NCI-H128 (cell line): ENCODE measurements at regions not wholly inside any gene's neighbourhood (a gene's known extent, or its start where the extent isn't known, plus 50 kb on each side); places are given as distances from the start of the nearest gene placed in this dataset.

ENCODE experiments used
- DNase-seq: peaks from one replicate; lab custom pipeline; 2025; ENCODE audit not compliant: unreplicated experiment; lab: John Stamatoyannopoulos, UW

DNA sequence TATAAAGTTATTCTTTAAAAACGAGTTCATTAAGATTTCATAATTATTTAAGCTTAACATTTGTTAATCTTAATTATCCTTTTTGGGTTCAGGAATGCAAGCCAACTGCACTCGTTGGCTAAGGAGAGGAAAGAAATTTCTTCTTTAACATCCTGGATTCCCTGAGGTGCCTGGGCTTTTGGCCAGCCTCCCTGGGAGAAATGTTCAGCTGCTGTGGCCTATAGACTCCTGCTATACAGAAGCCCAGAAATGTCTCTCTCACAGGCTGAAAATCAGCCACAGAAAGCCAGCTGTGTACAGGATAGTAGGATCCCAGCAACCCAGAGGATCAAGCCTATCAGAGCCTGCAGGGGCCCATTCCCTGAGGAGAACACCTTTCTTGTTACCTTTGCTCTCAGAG is 430.3 kb downstream of the XIRP2 start:
- no peak for DNase-seq

DNA sequence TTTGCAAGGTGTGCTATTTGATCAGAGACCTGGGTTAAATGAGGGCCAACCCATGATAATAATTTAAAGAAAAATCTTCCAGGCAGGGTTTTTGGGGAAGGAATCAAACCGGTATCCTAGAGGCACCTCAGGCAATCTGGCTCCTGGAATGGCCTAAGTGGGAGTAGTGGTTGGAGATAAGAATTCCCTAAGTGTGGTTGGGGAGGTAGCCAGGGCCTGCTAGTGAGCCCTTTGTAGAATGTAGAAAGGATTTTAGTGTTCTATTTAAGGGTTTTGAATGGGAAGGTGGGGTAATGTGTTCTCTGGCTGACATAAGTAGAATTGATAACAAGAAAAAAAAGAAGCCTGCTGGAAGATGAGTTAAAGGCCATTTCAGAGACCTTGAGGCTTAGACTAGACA is 422.2 kb downstream of the XIRP2 start:
- no peak for DNase-seq
